Astrocyte (in vitro differentiated cells and primary cell): ENCODE measurements at regions not wholly inside any gene's neighbourhood (a gene's known extent, or its start where the extent isn't known, plus 50 kb on each side); places are given as distances from the start of the nearest gene placed in this dataset.

Experiments used
- EZH2 ChIP-seq: IDR thresholded peaks from 2 replicates; pipeline ENCODE4 v1.6.1; 2012; ENCODE audit warnings: mild to moderate bottlenecking, low read length, inconsistent platforms; ENCODE audit not compliant: insufficient read depth
- TF ChIP-seq, protein P1 (sequence below): IDR thresholded peaks from 2 replicates; pipeline ENCODE4 v1.5.1; 2011; ENCODE audit warnings: low read depth, mild to moderate bottlenecking, inconsistent platforms, low read length, moderate library complexity; ENCODE audit not compliant: insufficient read depth

DNA sequence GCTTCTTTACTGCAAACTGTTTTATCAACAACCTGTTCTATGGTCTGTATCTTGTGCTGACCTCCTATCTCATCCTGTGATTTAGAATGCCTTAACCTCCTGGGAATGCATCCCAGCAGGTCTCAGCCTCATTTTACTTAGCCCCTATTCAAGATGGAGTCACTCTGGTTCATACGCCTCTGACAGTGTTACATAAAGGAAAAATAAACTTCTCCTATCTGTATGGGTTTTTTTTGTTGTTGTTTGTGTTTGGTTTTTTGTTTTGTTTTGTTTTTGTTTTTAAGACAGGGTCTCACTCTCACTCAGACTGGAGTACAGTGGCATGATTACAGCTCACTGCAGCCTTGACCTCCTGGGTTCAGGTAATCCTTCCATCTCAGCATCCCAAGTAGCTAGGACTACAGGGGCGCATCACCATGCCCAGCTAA, 62.1 kb downstream of the RESF1 start:
- TF ChIP-seq, protein P1, sequence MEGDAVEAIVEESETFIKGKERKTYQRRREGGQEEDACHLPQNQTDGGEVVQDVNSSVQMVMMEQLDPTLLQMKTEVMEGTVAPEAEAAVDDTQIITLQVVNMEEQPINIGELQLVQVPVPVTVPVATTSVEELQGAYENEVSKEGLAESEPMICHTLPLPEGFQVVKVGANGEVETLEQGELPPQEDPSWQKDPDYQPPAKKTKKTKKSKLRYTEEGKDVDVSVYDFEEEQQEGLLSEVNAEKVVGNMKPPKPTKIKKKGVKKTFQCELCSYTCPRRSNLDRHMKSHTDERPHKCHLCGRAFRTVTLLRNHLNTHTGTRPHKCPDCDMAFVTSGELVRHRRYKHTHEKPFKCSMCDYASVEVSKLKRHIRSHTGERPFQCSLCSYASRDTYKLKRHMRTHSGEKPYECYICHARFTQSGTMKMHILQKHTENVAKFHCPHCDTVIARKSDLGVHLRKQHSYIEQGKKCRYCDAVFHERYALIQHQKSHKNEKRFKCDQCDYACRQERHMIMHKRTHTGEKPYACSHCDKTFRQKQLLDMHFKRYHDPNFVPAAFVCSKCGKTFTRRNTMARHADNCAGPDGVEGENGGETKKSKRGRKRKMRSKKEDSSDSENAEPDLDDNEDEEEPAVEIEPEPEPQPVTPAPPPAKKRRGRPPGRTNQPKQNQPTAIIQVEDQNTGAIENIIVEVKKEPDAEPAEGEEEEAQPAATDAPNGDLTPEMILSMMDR: no peak
- no peak for TF ChIP-seq EZH2
